K562 (cell line): ENCODE measurements at regions not wholly inside any gene's neighbourhood (a gene's known extent, or its start where the extent isn't known, plus 50 kb on each side); places are given as distances from the start of the nearest gene placed in this dataset.

Source experiments
- ATAC-seq: fragments of 200-7000 bp; cut with Tn5 transposase; 3 replicates; pipeline ENCODE4 v1.9.1; 2020; ENCODE audit warnings: moderate library complexity
- BruUV-seq: library from RNA; stranded (reverse); fragments of 400-500 nt; replicated peaks from 2 replicates; lab custom pipeline; 2021; lab: Mats Ljungman, UMichigan
- CTCF ChIA-PET: fragments of 300-600 bp; formaldehyde crosslinking; extraction: SDS; loops from one replicate; lab custom pipeline; 2021; ENCODE audit warnings: low intra/inter-chr PET ratio; lab: Yijun Ruan, JAX
- POLR2A ChIA-PET: fragments of 300-600, 350-650 bp; sonication (Branson Sonifier 250); formaldehyde crosslinking; extraction: SDS; loops from one replicate; lab custom pipeline; 2021; ENCODE audit warnings: antibody characterized with exemption, inconsistent platforms; lab: Yijun Ruan, JAX
- DNase-seq, 4 experiments: peaks; one replicate each; pipeline versions ENCODE4 v3.0.0 to v3.0.0-alpha.2; 2011 to 2018; ENCODE audit warnings: low spot score in 3 of 4, mixed read lengths in 3 of 4; ENCODE audit errors: extremely low read depth in 1 of 4
- FAIRE-seq: peaks from 2 replicates; lab custom pipeline; 2011; peaks lifted over from hg19 to GRCh38; lab: Jason Lieb, UNC
- H2AFZ ChIP-seq: 2 replicates; pipeline ENCODE4 v1.6.0; 2011; ENCODE audit warnings: low read depth, low read length, control low read depth, inconsistent platforms
- H3K27ac ChIP-seq: fragments of 200-600 bp; 3 replicates; pipeline ENCODE4 v1.8.0; 2011; ENCODE audit warnings: low read depth, mild to moderate bottlenecking, control low read depth, inconsistent platforms, low read length, moderate library complexity, mixed read lengths; ENCODE audit errors: extremely low read depth
- H3K27me3 ChIP-seq, 2 experiments: fragments of 300-600 bp in 1 of 2; 2 replicates in 1 of 2; 3 replicates in 1 of 2; pipeline versions ENCODE4 v1.6.0 to v1.8.0; 2011; ENCODE audit warnings: inconsistent platforms in 2 of 2, low read length in 2 of 2, mild to moderate bottlenecking in 1 of 2, mixed read lengths in 1 of 2, moderate library complexity in 1 of 2; ENCODE audit not compliant: control insufficient read depth in 2 of 2, insufficient read depth in 2 of 2
- H3K36me3 ChIP-seq: fragments of 300-600 bp; 3 replicates; pipeline ENCODE4 v1.8.0; 2011; ENCODE audit warnings: mild to moderate bottlenecking, low read length, inconsistent platforms; ENCODE audit not compliant: control insufficient read depth, insufficient read depth
- H3K4me1 ChIP-seq, 2 experiments: fragments of 200-600 bp in 1 of 2; replicated peaks in 1 of 2; 2 replicates in 1 of 2; 3 replicates in 1 of 2; pipeline versions ENCODE4 v1.5.1 to v1.8.0; 2011; ENCODE audit warnings: inconsistent platforms in 2 of 2, low read length in 2 of 2, mild to moderate bottlenecking in 1 of 2, mixed read lengths in 1 of 2, moderate library complexity in 1 of 2; ENCODE audit not compliant: control insufficient read depth in 2 of 2, insufficient read depth in 2 of 2
- H3K4me2 ChIP-seq: 2 replicates; pipeline ENCODE4 v1.6.1; 2011; ENCODE audit warnings: low read length, control low read depth, inconsistent platforms, mixed read lengths; ENCODE audit not compliant: insufficient read depth
- H3K4me3 ChIP-seq: fragments of 200-600 bp; sonication (generic), shearing (Covaris generic); 2 replicates; pipeline ENCODE4 v1.5.1; 2016; ENCODE audit warnings: control low read depth, inconsistent platforms
- H3K79me2 ChIP-seq: fragments of 200-600 bp; 3 replicates; pipeline ENCODE4 v1.8.0; 2011; ENCODE audit warnings: low read length, inconsistent platforms; ENCODE audit not compliant: control insufficient read depth, insufficient read depth
- H3K9ac ChIP-seq, 2 experiments: 2 replicates each; pipeline versions ENCODE4 v1.6.0 to v1.6.1; 2011; ENCODE audit warnings: low read depth in 2 of 2, low read length in 2 of 2, control low read depth in 1 of 2, inconsistent platforms in 1 of 2, mild to moderate bottlenecking in 1 of 2, mixed read lengths in 1 of 2; ENCODE audit not compliant: insufficient read depth in 1 of 2
- H3K9me1 ChIP-seq: one replicate; pipeline ENCODE4 v1.6.0; 2011; ENCODE audit warnings: inconsistent platforms, mild to moderate bottlenecking, low read length, moderate library complexity; ENCODE audit not compliant: control insufficient read depth, insufficient read depth
- H3K9me3 ChIP-seq: replicated peaks from 2 replicates; pipeline ENCODE4 v1.5.1; 2011; ENCODE audit warnings: low read depth, low read length, inconsistent platforms; ENCODE audit not compliant: control insufficient read depth, insufficient read depth
- H4K20me1 ChIP-seq: replicated peaks from 2 replicates; pipeline ENCODE4 v1.6.1; 2011; ENCODE audit warnings: low read length, inconsistent platforms, mixed read lengths; ENCODE audit not compliant: control insufficient read depth, insufficient read depth
- ELF1 ChIP-seq: fragments of 200-800 bp; sonication (Bioruptor generic); IDR thresholded peaks from 2 replicates; pipeline ENCODE4 v1.6.1; 2016; ENCODE audit warnings: missing genetic modification characterization, missing compliant biosample characterization
- ETV6 ChIP-seq, 3 experiments: fragments of 150-350 bp in 1 of 3; sonication (generic) in 1 of 3; formaldehyde crosslinking in 1 of 3; IDR thresholded peaks; 2 replicates each; pipeline versions ENCODE4 v1.6.1 to v1.8.0; 2014 to 2022; ENCODE audit warnings: borderline replicate concordance in 2 of 3, low read depth in 2 of 3, antibody characterized with exemption in 1 of 3, low read length in 1 of 3, mild to moderate bottlenecking in 1 of 3, missing genetic modification reagents in 1 of 3
- HDAC1 ChIP-seq, 2 experiments: fragments of 450-650 bp; IDR thresholded peaks; 2 replicates each; pipeline ENCODE4 v1.6.1; 2016 to 2017; ENCODE audit warnings: inconsistent platforms in 1 of 2, mild to moderate bottlenecking in 1 of 2, moderate library complexity in 1 of 2
- KHSRP ChIP-seq: fragments of 450-650 bp; IDR thresholded peaks from 2 replicates; pipeline ENCODE4 v1.6.1; 2017
- RB1 ChIP-seq: fragments of 450-650 bp; IDR thresholded peaks from 2 replicates; pipeline ENCODE4 v1.6.1; 2017; ENCODE audit warnings: low read depth, mild to moderate bottlenecking
- RFX5 ChIP-seq: IDR thresholded peaks from 2 replicates; pipeline ENCODE4 v1.6.1; 2011; ENCODE audit warnings: low read depth, mild to moderate bottlenecking, improper control_type of control experiment, low read length
- SETDB1 ChIP-seq: IDR thresholded peaks from one replicate; pipeline ENCODE4 v1.6.1; 2012; ENCODE audit warnings: low read length, control low read depth, inconsistent platforms
- SNIP1 ChIP-seq: fragments of 450-650 bp; IDR thresholded peaks from 2 replicates; pipeline ENCODE4 v1.7.1; 2017; ENCODE audit warnings: low read depth, mild to moderate bottlenecking
- TEAD1 ChIP-seq, 2 experiments: fragments of 450-650 bp in 1 of 2; sonication (generic) in 1 of 2; formaldehyde crosslinking; IDR thresholded peaks; 2 replicates each; pipeline versions ENCODE4 v1.4.0 to v1.8.0; 2020 to 2022; ENCODE audit warnings: mild to moderate bottlenecking in 2 of 2, missing genetic modification reagents in 1 of 2
- ZNF133 ChIP-seq: fragments of 250-450 bp; sonication (Bioruptor Pico); IDR thresholded peaks from 2 replicates; pipeline ENCODE4 v1.4.0; 2020; ENCODE audit warnings: mild to moderate bottlenecking
- ZNF224 ChIP-seq: sonication (generic); formaldehyde crosslinking; IDR thresholded peaks from 2 replicates; pipeline ENCODE4 v1.8.0; 2022; ENCODE audit warnings: mild to moderate bottlenecking, missing genetic modification reagents
- ZNF384 ChIP-seq: IDR thresholded peaks from 2 replicates; pipeline ENCODE4 v1.6.1; 2012; ENCODE audit warnings: low read depth, low read length, improper control_type of control experiment
- ZNF644 ChIP-seq: fragments of 200-800 bp; sonication (Bioruptor generic); IDR thresholded peaks from 2 replicates; pipeline ENCODE4 v1.6.1; 2016; ENCODE audit warnings: low read depth, missing genetic modification characterization, missing compliant biosample characterization
- WGBS: fragments of 100-300 bp; shearing (Covaris generic); methylation state at CpG from one replicate; pipeline ENCODE4 v1.1.6; 2016; ENCODE audit warnings: low coverage, mixed read lengths; ENCODE audit not compliant: insufficient coverage; ENCODE audit errors: missing lambda C conversion rate; 5-methylcytosine and 5-hydroxymethylcytosine counted together
- in situ Hi-C: fragments of 300-500 bp; cut with MboI; formaldehyde crosslinking; loops from 4 replicates; pipeline ENCODE4 v1.15.0; 2018; ENCODE audit warnings: inconsistent platforms, mixed read lengths
- intact Hi-C: fragments of 100-400 bp; cut with micrococcal nuclease; formaldehyde crosslinking; loops from 2 replicates; pipeline ENCODE4 v1.14.2; 2022

DNA sequence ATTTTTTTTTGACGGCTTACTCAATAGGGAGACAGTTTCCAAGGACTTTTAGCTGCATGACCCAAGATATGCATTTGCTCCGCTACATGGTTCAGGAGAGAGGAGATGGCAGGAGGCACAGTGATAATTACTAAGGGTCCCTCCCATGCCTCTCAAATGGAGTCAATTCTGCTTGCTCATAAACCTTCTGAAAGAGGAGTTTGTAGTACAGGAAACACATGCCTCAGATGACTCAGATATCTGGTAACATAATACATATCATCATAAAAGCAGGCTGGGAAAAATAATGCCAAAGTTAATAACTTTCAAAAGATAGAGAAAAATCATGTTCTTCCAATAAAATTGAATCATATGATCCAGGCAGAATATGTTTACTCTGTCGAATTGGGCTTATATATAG lies 97.6 kb upstream of the DEFB112 start:
- BruUV-seq = no TSS peak
- H3K27ac ChIP-seq = no peak overlapping the region
- intact Hi-C loops = no loop called here
- H3K27me3 ChIP-seq = no peaks in the 10 kb centered on the region
- H4K20me1 ChIP-seq = no peaks in the 10 kb centered on the region
- 0% methylated on average over 3 of the region's 3 CpGs for WGBS
- H3K36me3 ChIP-seq = no peaks in the 10 kb centered on the region
- H3K9me1 ChIP-seq = no peaks in the 10 kb centered on the region
- no peaks in the 10 kb centered on the region for H3K9me3 ChIP-seq
- ATAC-seq (no peak), FAIRE-seq (no peak), DNase-seq (no peak)
- TF ChIP-seq RB1 = no peak
- H3K9ac ChIP-seq = no peak overlapping the region
- no peaks in the 10 kb centered on the region for H3K79me2 ChIP-seq
- POLR2A ChIA-PET = no interaction called here
- H3K4me2 ChIP-seq = no peak overlapping the region
- in situ Hi-C loops = loop anchor here (25.0 kb wide), 1 partner anchor 1865 kb away; no protein-coding TSS in a partner anchor
- no peak overlapping the region for H3K4me3 ChIP-seq
- CTCF ChIA-PET = no interaction called here
- no peak overlapping the region for H2AFZ ChIP-seq
- H3K4me1 ChIP-seq = no peaks in the 10 kb centered on the region

DNA sequence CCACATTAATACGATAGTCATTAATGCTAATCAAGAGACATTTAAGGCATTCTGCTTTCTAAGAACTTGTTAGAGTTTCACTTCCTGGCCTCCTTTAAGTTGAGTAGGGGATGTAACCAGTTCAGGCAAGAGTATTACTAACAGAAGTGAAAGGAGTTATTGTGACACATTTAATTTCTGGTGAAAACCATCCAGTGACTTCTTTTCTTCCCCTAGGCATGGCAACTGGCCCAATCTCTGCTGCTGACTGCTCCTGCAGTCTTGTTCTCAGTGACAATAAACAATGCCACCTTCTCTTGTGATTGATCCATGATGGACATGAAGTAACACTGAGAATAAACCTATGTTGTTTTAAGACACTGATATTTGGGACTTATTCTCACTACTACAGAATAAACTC lies 130.9 kb upstream of the DEFB112 start:
- no peak overlapping the region for H2AFZ ChIP-seq
- no peak overlapping the region for H3K4me3 ChIP-seq
- 0% methylated on average over 1 of the region's 1 CpG for WGBS
- in situ Hi-C loops = no loop called here
- H3K9me3 ChIP-seq = no peaks in the 10 kb centered on the region; the same call in 1 of the 2 replicates
- BruUV-seq = no TSS peak
- H3K9ac ChIP-seq = no peak overlapping the region
- POLR2A ChIA-PET = no interaction called here
- H3K27me3 ChIP-seq = no peaks in the 10 kb centered on the region
- no peak for DNase-seq
- H3K9me1 ChIP-seq = no peaks in the 10 kb centered on the region
- H3K4me1 ChIP-seq = no peaks in the 10 kb centered on the region
- ATAC-seq = no peak
- intact Hi-C loops = no loop called here
- H3K27ac ChIP-seq = no peak overlapping the region
- no peak for TF ChIP-seq ELF1 (tag)
- TF ChIP-seq ZNF384 = no peak
- no peak for TF ChIP-seq SNIP1
- no peak for TF ChIP-seq HDAC1 (IDR thresholded peaks at IDR 0.05)
- TF ChIP-seq ZNF644 (tag) = no peak
- no peak for TF ChIP-seq KHSRP
- no peak for TF ChIP-seq TEAD1 (CRISPR knock-in tag; IDR thresholded peaks at IDR 0.05)
- TF ChIP-seq RFX5 = no peak
- no peak for TF ChIP-seq ZNF224 (CRISPR knock-in tag)
- no peak for TF ChIP-seq SETDB1
- no peak for TF ChIP-seq ETV6 (IDR thresholded peaks at IDR 0.05; ENCODE audit: borderline replicate concordance in 1 of 2, low read depth in 2 of 2, low read length in 1 of 2)
- no peak for TF ChIP-seq ETV6 (CRISPR knock-in tag; IDR thresholded peaks at IDR 0.05; ENCODE audit: borderline replicate concordance)
- no peak for TF ChIP-seq ZNF133 (CRISPR knock-in tag)
- CTCF ChIA-PET = no interaction called here
- H3K4me2 ChIP-seq = no peak overlapping the region
- no peak for FAIRE-seq
- H3K36me3 ChIP-seq = no peaks in the 10 kb centered on the region
- no peaks in the 10 kb centered on the region for H3K79me2 ChIP-seq
- H4K20me1 ChIP-seq = no peaks in the 10 kb centered on the region
